ENCODE measurements at regions not wholly inside any gene's neighbourhood (a gene's known extent, or its start where the extent isn't known, plus 50 kb on each side); places are given as distances from the start of the nearest gene placed in this dataset.

DNA sequence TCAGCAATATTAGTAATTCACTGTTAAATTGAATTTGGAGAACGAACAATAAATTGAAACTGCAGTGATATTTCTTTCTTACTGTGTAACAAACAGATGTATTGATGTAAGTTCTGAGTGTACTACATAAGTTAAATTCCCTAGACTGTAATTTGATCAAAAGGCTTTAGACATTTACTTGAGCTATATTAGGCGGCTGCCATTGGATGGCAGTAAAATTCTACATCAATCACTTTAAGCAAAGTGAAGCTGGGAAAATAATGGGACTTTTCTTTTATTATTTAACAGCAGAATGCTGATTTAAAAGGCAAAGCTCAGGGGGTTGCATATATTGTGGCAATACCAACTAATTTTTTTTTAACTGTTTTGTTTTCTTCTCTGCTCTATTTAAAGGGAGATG lies 212.6 kb upstream of the PLSCR5 start:
- ChIA-PET RAD21 (ENCODE audit: unreplicated experiment) (no interaction called here), CTCF (interaction anchor here (1.0 kb wide), 1 partner anchor 16 kb away, joined by 3 read pairs; no protein-coding TSS in a partner anchor), POLR2A (no interaction called here), SMC1A (ENCODE audit: uncharacterized antibody, unreplicated experiment) (no interaction called here)
- 2% methylated on average over 2 of the region's 2 CpGs for WGBS (ENCODE audit: insufficient coverage, insufficient replicate concordance, low lambda C conversion rate, missing lambda C conversion rate)
- FAIRE-seq (no peak), DNase-seq (ENCODE audit: low read depth, low spot score) (no peak), ATAC-seq (no peak)
- H3K9ac ChIP-seq (ENCODE audit: control insufficient read depth, insufficient read depth, low read length) = no peak overlapping the region
- H3K79me2 ChIP-seq (ENCODE audit: control insufficient read depth, insufficient read depth, low read length) = no peaks in the 10 kb centered on the region
- H3K9me3 ChIP-seq (replicated peaks; ENCODE audit: control insufficient read depth, insufficient read depth, low read length) = no peaks in the 10 kb centered on the region
- no peaks in the 10 kb centered on the region for H4K20me1 ChIP-seq (ENCODE audit: control insufficient read depth, insufficient read depth)
- no peak overlapping the region for H2AFZ ChIP-seq (ENCODE audit: control insufficient read depth, low read depth, low read length)
- no peak overlapping the region for H3K4me3 ChIP-seq
- TF ChIP-seq CHD4 (IDR thresholded peaks at IDR 0.05) (no peak), RAD21 (IDR thresholded peaks at IDR 0.05; ENCODE audit: insufficient read depth, low read depth, low read length) (peak; percentile 29)
- TF ChIP-seq, protein P1, sequence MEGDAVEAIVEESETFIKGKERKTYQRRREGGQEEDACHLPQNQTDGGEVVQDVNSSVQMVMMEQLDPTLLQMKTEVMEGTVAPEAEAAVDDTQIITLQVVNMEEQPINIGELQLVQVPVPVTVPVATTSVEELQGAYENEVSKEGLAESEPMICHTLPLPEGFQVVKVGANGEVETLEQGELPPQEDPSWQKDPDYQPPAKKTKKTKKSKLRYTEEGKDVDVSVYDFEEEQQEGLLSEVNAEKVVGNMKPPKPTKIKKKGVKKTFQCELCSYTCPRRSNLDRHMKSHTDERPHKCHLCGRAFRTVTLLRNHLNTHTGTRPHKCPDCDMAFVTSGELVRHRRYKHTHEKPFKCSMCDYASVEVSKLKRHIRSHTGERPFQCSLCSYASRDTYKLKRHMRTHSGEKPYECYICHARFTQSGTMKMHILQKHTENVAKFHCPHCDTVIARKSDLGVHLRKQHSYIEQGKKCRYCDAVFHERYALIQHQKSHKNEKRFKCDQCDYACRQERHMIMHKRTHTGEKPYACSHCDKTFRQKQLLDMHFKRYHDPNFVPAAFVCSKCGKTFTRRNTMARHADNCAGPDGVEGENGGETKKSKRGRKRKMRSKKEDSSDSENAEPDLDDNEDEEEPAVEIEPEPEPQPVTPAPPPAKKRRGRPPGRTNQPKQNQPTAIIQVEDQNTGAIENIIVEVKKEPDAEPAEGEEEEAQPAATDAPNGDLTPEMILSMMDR (IDR thresholded peaks at IDR 0.05 in 2 of 3, conservative IDR thresholded peaks at IDR 0.05 in 1 of 3; ENCODE audit: control insufficient read depth in 2 of 3, extremely low read depth in 1 of 3, insufficient read depth in 1 of 3, low read depth in 3 of 3, low read length in 3 of 3) = 0 out of 6 replicates have a peak, but pooled peaks of 1 of the 3 experiments have one; percentile 12
- H3K27ac ChIP-seq (ENCODE audit: control insufficient read depth, insufficient read depth) = no peak overlapping the region
- no TSS peak for BruUV-seq (replicated peaks)
- no peak overlapping the region for H3K4me2 ChIP-seq (ENCODE audit: control insufficient read depth, insufficient read depth)
- intact Hi-C loops (cut with micrococcal nuclease; ENCODE audit: unreplicated experiment) = no loop called here
- in situ Hi-C loops (cut with MboI) = no loop called here
- H3K36me3 ChIP-seq (ENCODE audit: control insufficient read depth in 2 of 2, insufficient read depth in 2 of 2, low read length in 1 of 2) = no peaks in the 10 kb centered on the region
- no peaks in the 10 kb centered on the region for H3K4me1 ChIP-seq (ENCODE audit: control insufficient read depth, insufficient read depth, low read length)
- H3K27me3 ChIP-seq (replicated peaks in 1 of 2; ENCODE audit: control insufficient read depth in 2 of 2, insufficient read depth in 2 of 2, low read length in 1 of 2) = no peaks in the 10 kb centered on the region

DNA sequence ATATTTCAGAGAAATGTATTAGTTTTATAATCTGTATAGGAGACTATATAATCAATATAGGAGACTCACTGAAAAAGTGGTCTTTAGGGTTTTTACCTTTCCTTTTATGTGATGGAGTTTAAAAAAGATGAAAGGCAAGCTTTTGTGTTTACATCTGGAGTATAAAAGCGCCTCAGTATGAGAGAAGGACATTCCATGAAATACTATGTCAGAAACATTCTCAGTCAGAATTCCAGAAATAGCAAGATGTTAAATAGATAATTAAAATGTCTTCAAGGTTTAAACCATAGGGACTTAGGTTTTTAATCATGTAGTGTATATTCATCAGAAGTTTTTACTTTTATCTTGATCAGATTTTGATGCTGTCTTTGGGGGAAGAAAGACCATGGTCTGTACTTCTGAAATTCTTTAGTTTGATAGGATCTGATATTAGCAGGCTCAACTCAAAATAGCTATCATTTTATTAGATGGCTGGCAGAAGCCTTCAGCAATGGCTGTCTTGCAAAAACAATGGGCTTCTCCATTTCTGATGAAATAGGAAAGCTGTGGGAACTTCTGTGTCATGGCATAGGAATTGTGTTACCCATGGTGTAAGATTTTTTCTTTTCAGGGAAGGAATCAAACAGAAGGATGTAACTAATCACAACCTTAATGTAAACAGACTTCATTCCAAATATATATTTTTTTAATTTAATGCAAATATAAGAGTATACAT lies 209.6 kb upstream of the PLSCR5 start:
- BruUV-seq (replicated peaks) = no TSS peak
- POLR2A ChIA-PET = no interaction called here
- ATAC-seq (no peak), FAIRE-seq (no peak), DNase-seq (ENCODE audit: low read depth, low spot score) (no peak)
- H3K9me3 ChIP-seq (replicated peaks; ENCODE audit: control insufficient read depth, insufficient read depth, low read length) = no peaks in the 10 kb centered on the region
- in situ Hi-C loops (cut with MboI) = no loop called here
- no peaks in the 10 kb centered on the region for H3K36me3 ChIP-seq (ENCODE audit: control insufficient read depth in 2 of 2, insufficient read depth in 2 of 2, low read length in 1 of 2)
- intact Hi-C loops (cut with micrococcal nuclease; ENCODE audit: unreplicated experiment) = no loop called here
- no peaks in the 10 kb centered on the region for H3K79me2 ChIP-seq (ENCODE audit: control insufficient read depth, insufficient read depth, low read length)
- H2AFZ ChIP-seq (ENCODE audit: control insufficient read depth, low read depth, low read length) = no peak overlapping the region
- no peaks in the 10 kb centered on the region for H4K20me1 ChIP-seq (ENCODE audit: control insufficient read depth, insufficient read depth)
- RAD21 ChIA-PET (ENCODE audit: unreplicated experiment) = no interaction called here
- SMC1A ChIA-PET (ENCODE audit: uncharacterized antibody, unreplicated experiment) = no interaction called here
- H3K27ac ChIP-seq (ENCODE audit: control insufficient read depth, insufficient read depth) = no peak overlapping the region
- CTCF ChIA-PET = no interaction called here
- H3K4me1 ChIP-seq (ENCODE audit: control insufficient read depth, insufficient read depth, low read length) = no peaks in the 10 kb centered on the region
- no peak overlapping the region for H3K4me2 ChIP-seq (ENCODE audit: control insufficient read depth, insufficient read depth)
- no peak overlapping the region for H3K4me3 ChIP-seq
- no peaks in the 10 kb centered on the region for H3K27me3 ChIP-seq (replicated peaks in 1 of 2; ENCODE audit: control insufficient read depth in 2 of 2, insufficient read depth in 2 of 2, low read length in 1 of 2)
- no peak overlapping the region for H3K9ac ChIP-seq (ENCODE audit: control insufficient read depth, insufficient read depth, low read length)
- no peak for TF ChIP-seq CHD2 (IDR thresholded peaks at IDR 0.05; ENCODE audit: borderline replicate concordance, low read depth, low read length)
- TF ChIP-seq, protein P2, sequence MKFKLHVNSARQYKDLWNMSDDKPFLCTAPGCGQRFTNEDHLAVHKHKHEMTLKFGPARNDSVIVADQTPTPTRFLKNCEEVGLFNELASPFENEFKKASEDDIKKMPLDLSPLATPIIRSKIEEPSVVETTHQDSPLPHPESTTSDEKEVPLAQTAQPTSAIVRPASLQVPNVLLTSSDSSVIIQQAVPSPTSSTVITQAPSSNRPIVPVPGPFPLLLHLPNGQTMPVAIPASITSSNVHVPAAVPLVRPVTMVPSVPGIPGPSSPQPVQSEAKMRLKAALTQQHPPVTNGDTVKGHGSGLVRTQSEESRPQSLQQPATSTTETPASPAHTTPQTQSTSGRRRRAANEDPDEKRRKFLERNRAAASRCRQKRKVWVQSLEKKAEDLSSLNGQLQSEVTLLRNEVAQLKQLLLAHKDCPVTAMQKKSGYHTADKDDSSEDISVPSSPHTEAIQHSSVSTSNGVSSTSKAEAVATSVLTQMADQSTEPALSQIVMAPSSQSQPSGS (IDR thresholded peaks at IDR 0.05; ENCODE audit: low read length) = no peak
- TF ChIP-seq CREB1 (IDR thresholded peaks at IDR 0.05; ENCODE audit: low read depth) = no peak
- WGBS (ENCODE audit: insufficient coverage, insufficient replicate concordance, low lambda C conversion rate, missing lambda C conversion rate) = 7% methylated on average over 1 of the region's 1 CpG
